ENCODE measurements at regions not wholly inside any gene's neighbourhood (a gene's known extent, or its start where the extent isn't known, plus 50 kb on each side); places are given as distances from the start of the nearest gene placed in this dataset.

DNA sequence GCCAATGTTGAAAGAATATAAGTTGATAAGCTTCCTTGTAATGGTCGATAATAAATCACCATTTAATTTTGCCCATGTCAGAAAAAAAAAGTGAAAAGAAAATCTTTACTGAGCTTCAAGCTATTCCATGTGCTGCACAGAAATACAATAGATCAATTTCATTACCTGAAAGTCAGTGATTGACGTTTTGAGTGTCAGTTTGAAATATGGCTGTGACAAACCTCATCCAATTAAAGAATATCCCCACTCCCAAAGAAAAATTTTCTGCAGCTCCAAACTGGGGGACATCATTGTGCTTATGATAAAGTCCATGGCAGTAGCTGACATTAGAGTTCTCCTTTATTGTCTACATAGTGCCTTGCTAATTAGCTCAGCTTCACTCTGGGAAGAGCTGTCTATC is 184.8 kb upstream of the RPRM start:
- TF ChIP-seq, protein P1, sequence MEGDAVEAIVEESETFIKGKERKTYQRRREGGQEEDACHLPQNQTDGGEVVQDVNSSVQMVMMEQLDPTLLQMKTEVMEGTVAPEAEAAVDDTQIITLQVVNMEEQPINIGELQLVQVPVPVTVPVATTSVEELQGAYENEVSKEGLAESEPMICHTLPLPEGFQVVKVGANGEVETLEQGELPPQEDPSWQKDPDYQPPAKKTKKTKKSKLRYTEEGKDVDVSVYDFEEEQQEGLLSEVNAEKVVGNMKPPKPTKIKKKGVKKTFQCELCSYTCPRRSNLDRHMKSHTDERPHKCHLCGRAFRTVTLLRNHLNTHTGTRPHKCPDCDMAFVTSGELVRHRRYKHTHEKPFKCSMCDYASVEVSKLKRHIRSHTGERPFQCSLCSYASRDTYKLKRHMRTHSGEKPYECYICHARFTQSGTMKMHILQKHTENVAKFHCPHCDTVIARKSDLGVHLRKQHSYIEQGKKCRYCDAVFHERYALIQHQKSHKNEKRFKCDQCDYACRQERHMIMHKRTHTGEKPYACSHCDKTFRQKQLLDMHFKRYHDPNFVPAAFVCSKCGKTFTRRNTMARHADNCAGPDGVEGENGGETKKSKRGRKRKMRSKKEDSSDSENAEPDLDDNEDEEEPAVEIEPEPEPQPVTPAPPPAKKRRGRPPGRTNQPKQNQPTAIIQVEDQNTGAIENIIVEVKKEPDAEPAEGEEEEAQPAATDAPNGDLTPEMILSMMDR (IDR thresholded peaks at IDR 0.05) = no peak
- TF ChIP-seq POLR2AphosphoS5 (IDR thresholded peaks at IDR 0.05) (no peak), EP300 (IDR thresholded peaks at IDR 0.05) (no peak), POLR2A (IDR thresholded peaks at IDR 0.05) (no peak)
